ENCODE measurements at regions not wholly inside any gene's neighbourhood (a gene's known extent, or its start where the extent isn't known, plus 50 kb on each side); places are given as distances from the start of the nearest gene placed in this dataset.
"Not testable (repeated sequence)": the region's sequence is repeated elsewhere in the genome, so short reads cannot be mapped to it uniquely, and the experiment has no call there.

DNA sequence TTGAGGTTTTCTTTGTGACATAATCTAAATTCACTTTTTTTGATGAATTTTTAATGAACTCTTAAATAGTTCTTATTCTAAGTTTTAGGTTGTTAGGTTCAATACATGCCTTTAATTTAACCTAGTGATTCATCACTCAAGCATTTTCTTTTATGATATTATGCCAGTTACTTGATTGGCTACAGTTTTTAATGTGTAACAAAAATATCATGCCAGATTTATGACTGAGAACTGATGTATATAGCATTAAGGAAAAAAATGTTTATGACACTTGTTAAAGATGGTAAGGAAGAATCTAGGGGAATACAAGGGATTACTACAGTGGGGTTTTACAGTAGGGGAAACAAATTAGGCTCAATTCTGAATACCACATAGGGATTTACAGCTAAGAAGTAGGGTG, 103.1 kb downstream of the VGLL3 start:
- DNase-seq (ENCODE audit: low read depth in 1 of 2, low spot score in 1 of 2): no peak
- H3K27me3 ChIP-seq (ENCODE audit: insufficient read depth, poor library complexity, severe bottlenecking): no peaks in the 10 kb centered on the region
- TF ChIP-seq SPI1 (IDR thresholded peaks at IDR 0.05; ENCODE audit: borderline replicate concordance, low read depth) (no peak), GABPA (IDR thresholded peaks at IDR 0.05; ENCODE audit: low read depth) (no peak), POLR2AphosphoS5 (IDR thresholded peaks at IDR 0.05; ENCODE audit: low read depth) (no peak)
- TF ChIP-seq, protein P1, sequence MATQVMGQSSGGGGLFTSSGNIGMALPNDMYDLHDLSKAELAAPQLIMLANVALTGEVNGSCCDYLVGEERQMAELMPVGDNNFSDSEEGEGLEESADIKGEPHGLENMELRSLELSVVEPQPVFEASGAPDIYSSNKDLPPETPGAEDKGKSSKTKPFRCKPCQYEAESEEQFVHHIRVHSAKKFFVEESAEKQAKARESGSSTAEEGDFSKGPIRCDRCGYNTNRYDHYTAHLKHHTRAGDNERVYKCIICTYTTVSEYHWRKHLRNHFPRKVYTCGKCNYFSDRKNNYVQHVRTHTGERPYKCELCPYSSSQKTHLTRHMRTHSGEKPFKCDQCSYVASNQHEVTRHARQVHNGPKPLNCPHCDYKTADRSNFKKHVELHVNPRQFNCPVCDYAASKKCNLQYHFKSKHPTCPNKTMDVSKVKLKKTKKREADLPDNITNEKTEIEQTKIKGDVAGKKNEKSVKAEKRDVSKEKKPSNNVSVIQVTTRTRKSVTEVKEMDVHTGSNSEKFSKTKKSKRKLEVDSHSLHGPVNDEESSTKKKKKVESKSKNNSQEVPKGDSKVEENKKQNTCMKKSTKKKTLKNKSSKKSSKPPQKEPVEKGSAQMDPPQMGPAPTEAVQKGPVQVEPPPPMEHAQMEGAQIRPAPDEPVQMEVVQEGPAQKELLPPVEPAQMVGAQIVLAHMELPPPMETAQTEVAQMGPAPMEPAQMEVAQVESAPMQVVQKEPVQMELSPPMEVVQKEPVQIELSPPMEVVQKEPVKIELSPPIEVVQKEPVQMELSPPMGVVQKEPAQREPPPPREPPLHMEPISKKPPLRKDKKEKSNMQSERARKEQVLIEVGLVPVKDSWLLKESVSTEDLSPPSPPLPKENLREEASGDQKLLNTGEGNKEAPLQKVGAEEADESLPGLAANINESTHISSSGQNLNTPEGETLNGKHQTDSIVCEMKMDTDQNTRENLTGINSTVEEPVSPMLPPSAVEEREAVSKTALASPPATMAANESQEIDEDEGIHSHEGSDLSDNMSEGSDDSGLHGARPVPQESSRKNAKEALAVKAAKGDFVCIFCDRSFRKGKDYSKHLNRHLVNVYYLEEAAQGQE (IDR thresholded peaks at IDR 0.05; ENCODE audit: insufficient replicate concordance, low read depth): no peak
- TF ChIP-seq, protein P2, sequence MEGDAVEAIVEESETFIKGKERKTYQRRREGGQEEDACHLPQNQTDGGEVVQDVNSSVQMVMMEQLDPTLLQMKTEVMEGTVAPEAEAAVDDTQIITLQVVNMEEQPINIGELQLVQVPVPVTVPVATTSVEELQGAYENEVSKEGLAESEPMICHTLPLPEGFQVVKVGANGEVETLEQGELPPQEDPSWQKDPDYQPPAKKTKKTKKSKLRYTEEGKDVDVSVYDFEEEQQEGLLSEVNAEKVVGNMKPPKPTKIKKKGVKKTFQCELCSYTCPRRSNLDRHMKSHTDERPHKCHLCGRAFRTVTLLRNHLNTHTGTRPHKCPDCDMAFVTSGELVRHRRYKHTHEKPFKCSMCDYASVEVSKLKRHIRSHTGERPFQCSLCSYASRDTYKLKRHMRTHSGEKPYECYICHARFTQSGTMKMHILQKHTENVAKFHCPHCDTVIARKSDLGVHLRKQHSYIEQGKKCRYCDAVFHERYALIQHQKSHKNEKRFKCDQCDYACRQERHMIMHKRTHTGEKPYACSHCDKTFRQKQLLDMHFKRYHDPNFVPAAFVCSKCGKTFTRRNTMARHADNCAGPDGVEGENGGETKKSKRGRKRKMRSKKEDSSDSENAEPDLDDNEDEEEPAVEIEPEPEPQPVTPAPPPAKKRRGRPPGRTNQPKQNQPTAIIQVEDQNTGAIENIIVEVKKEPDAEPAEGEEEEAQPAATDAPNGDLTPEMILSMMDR (IDR thresholded peaks at IDR 0.05; ENCODE audit: insufficient read depth, low read length): no peak
- no peak overlapping the region for H3K27ac ChIP-seq (replicated peaks)
- H3K4me3 ChIP-seq (replicated peaks; ENCODE audit: insufficient read depth, low read length): no peak overlapping the region

DNA sequence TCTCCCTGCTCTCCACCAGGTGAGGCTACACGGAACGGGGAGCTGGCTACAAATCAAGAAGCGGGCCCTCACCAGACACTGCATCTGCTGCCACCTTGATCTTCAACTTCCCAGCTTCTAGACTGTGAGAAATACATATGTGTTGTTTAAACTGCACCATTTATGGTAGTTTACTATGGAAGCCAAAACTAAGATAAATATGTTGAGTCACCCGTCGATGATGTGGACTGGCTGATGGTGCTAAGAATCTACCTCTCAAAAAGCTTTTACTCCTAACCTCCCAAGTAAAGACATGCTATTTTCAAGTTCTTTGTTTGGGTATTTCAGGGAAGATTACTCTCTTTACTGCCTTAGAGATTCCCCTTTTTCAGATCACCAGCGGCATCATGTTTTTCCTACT, 110.9 kb downstream of the VGLL3 start:
- Histone ChIP-seq H3K4me3 (replicated peaks; ENCODE audit: insufficient read depth, low read length) (no peak overlapping the region), H3K27me3 (ENCODE audit: insufficient read depth, poor library complexity, severe bottlenecking) (no peaks in the 10 kb centered on the region), H3K27ac (replicated peaks) (no peak overlapping the region)
- no peak for DNase-seq (ENCODE audit: low read depth in 1 of 2, low spot score in 1 of 2)
- TF ChIP-seq, protein P2 (IDR thresholded peaks at IDR 0.05; ENCODE audit: insufficient read depth, low read length): no peak
- TF ChIP-seq, protein P1 (IDR thresholded peaks at IDR 0.05; ENCODE audit: insufficient replicate concordance, low read depth): no peak
- TF ChIP-seq SPI1 (IDR thresholded peaks at IDR 0.05; ENCODE audit: borderline replicate concordance, low read depth) (no peak), POLR2AphosphoS5 (IDR thresholded peaks at IDR 0.05; ENCODE audit: low read depth) (no peak)

DNA sequence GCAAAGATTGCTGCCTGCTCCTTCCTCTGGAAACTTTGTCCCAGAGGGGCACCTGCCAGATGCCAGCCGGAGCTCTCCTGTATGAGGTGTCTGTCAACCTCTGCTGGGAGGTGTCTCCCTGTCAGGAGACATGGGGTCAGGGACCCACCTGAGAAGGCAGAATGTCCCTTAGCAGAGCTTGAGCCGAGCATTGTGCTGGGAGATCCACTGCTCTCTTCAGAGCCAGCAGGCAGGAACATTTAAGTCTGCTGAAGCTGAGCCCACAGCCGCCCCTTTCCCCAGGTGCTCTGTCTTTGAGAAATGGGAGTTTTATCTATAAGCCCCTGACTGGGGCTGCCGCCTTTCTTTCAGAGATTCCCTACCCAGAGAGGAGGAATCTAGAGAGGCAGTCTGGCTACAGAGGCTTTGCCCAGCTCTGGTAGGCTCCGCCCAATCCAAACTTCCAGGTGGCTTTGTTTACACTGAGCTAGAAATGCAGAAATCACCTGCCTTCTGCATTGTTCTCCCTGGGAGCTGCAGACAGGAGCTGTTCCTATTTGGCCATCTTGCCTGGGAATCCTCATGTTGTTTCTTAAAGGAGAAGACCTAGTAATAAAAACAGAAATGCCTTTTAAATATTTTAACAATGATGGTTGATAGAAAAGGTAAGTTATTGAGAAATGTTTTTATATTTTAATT, 114.3 kb downstream of the VGLL3 start:
- H3K27me3 ChIP-seq (ENCODE audit: insufficient read depth, poor library complexity, severe bottlenecking); H3K27ac ChIP-seq (replicated peaks); DNase-seq (ENCODE audit: low read depth in 1 of 2, low spot score in 1 of 2); H3K4me3 ChIP-seq (replicated peaks; ENCODE audit: insufficient read depth, low read length): not testable (repeated sequence)

DNA sequence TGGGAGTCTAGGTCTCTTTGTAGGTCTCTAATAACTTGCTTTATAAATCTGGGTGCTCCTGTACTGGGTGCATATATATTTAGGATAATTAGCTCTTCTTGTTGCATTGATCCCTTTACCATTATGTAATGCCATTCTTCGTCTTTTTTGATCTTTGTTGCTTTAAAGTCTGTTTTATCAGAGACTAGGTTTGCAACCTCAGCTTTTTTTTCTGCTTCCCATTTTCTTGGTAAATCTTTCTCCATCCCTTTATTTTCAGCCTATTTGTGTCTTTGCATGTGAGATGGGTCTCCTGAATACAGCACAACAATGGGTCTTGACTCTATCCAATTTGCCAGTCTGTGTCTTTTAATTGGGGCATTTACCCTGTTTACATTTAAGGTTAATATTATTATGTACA, 116.2 kb downstream of the VGLL3 start:
- not testable (repeated sequence) for H3K27me3 ChIP-seq (ENCODE audit: insufficient read depth, poor library complexity, severe bottlenecking); H3K27ac ChIP-seq (replicated peaks); H3K4me3 ChIP-seq (replicated peaks; ENCODE audit: insufficient read depth, low read length); DNase-seq (ENCODE audit: low read depth in 1 of 2, low spot score in 1 of 2)

DNA sequence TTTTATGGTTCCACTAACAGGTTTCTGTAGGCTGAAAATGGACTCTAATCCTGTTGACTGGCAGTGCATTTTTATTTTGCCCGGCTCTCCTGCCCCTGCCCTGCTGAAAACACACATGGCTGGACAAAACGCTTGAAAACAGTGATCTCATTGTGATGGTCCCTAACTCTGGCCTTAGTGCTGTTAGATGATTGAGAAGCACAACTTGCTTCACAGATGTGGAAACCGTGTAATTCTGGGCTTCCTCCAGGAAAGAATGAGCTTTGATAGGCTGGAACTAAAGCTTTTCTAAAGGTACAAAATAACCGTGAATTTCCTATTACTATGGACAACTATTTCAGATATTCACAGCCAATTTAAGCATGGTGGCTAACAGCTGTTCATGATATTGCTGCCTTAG, 121.4 kb downstream of the VGLL3 start:
- no peak for TF ChIP-seq GABPA (IDR thresholded peaks at IDR 0.05; ENCODE audit: low read depth)
- TF ChIP-seq, protein P1 (IDR thresholded peaks at IDR 0.05; ENCODE audit: insufficient replicate concordance, low read depth): no peak
- no peak for TF ChIP-seq SPI1 (IDR thresholded peaks at IDR 0.05; ENCODE audit: borderline replicate concordance, low read depth)
- no peak for TF ChIP-seq POLR2AphosphoS5 (IDR thresholded peaks at IDR 0.05; ENCODE audit: low read depth)
- TF ChIP-seq, protein P2 (IDR thresholded peaks at IDR 0.05; ENCODE audit: insufficient read depth, low read length): no peak
- no peak for DNase-seq (ENCODE audit: low read depth in 1 of 2, low spot score in 1 of 2)
- H3K4me3 ChIP-seq (replicated peaks; ENCODE audit: insufficient read depth, low read length): no peak overlapping the region
- no peaks in the 10 kb centered on the region for H3K27me3 ChIP-seq (ENCODE audit: insufficient read depth, poor library complexity, severe bottlenecking)
- no peak overlapping the region for H3K27ac ChIP-seq (replicated peaks)

Data from HL-60 (cell line).